ENCODE measurements at regions not wholly inside any gene's neighbourhood (a gene's known extent, or its start where the extent isn't known, plus 50 kb on each side); places are given as distances from the start of the nearest gene placed in this dataset.

DNA sequence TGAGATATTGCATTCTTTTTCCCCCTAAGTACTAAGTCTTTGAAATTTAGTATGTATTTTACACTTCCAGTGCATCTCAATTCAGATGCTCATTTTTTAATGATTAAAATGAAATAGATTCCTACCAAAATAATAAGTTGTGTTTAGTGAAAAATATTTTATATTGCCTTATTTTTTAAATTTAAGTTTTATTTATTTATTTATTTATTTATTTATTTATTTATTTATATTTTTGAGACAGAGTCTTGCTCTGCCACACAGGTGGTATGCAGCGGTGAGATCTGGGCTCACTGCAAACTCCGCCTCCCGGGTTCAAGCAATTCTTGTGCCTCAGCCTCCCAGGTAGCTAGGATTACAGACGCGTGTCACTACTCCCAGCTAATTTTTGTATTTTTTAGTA lies 95.5 kb downstream of the RPS24 start:
- CTCF ChIA-PET, result no interaction called here
- POLR2A ChIA-PET, result no interaction called here
- no peak for TF ChIP-seq ZNF384 (IDR thresholded peaks at IDR 0.05)
- TF ChIP-seq LEF1 (IDR thresholded peaks at IDR 0.05; ENCODE audit: borderline replicate concordance), result no peak
- no peak for TF ChIP-seq HDGF (IDR thresholded peaks at IDR 0.05; ENCODE audit: borderline replicate concordance)
- TF ChIP-seq BHLHE40 (IDR thresholded peaks at IDR 0.05; ENCODE audit: borderline replicate concordance), result no peak
- no peak for TF ChIP-seq TARDBP (IDR thresholded peaks at IDR 0.05)
- no peak for TF ChIP-seq L3MBTL2 (conservative IDR thresholded peaks at IDR 0.05)
- TF ChIP-seq ELF4 (IDR thresholded peaks at IDR 0.05), result no peak
- no peak for TF ChIP-seq FOXM1 (IDR thresholded peaks at IDR 0.05; ENCODE audit: borderline replicate concordance)
- no peak for TF ChIP-seq CTBP1 (IDR thresholded peaks at IDR 0.05; ENCODE audit: borderline replicate concordance)
- TF ChIP-seq ARNT (IDR thresholded peaks at IDR 0.05), result no peak
- no peak for TF ChIP-seq FOXK2 (IDR thresholded peaks at IDR 0.05)
- TF ChIP-seq, protein P1, sequence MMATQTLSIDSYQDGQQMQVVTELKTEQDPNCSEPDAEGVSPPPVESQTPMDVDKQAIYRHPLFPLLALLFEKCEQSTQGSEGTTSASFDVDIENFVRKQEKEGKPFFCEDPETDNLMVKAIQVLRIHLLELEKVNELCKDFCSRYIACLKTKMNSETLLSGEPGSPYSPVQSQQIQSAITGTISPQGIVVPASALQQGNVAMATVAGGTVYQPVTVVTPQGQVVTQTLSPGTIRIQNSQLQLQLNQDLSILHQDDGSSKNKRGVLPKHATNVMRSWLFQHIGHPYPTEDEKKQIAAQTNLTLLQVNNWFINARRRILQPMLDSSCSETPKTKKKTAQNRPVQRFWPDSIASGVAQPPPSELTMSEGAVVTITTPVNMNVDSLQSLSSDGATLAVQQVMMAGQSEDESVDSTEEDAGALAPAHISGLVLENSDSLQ (IDR thresholded peaks at IDR 0.05), result no peak
- no peak for TF ChIP-seq FOXA1 (IDR thresholded peaks at IDR 0.05)
- DNase-seq (ENCODE audit: extremely low spot score), result no peak

DNA sequence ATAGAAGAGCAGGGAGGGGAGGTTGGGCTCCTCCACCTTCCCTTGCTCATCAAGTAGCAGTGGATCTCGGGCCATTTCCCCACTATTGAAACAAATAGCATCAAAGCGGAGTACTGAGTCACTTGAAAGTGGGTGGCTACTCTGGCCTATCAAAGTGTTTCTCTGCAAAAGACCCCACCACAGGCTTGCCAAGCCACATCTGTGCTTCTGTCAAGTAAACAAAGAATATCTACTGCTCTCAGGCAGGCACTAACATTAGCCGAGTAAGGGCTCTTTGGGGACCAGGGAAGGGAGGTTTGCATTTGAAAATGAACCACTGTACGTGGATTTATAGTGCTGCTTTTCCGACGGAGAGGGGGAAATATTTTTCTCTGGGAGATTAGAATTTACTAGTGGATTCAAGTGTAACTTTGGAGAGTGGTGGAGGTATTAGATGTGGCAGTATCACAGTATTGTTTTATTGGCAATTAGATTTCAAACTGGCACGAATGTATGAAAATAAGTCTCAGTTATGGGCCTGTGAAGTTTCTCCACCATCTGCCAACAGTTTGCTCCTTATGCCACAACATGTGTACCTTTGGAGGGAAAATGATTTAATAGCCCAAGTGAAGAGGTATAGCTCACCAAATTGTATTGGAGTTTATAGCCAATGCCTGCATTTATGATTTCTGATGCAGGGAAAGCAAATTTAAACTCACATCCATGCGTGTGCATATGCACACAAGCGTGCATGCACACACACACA lies 97.5 kb downstream of the RPS24 start:
- DNase-seq (ENCODE audit: extremely low spot score), result no peak
- POLR2A ChIA-PET, result no interaction called here
- CTCF ChIA-PET, result no interaction called here
- TF ChIP-seq BHLHE40 (IDR thresholded peaks at IDR 0.05; ENCODE audit: borderline replicate concordance) (no peak), SP1 (IDR thresholded peaks at IDR 0.05) (no peak), L3MBTL2 (conservative IDR thresholded peaks at IDR 0.05) (no peak), FOXA1 (IDR thresholded peaks at IDR 0.05) (no peak), HDGF (IDR thresholded peaks at IDR 0.05; ENCODE audit: borderline replicate concordance) (no peak), LEF1 (IDR thresholded peaks at IDR 0.05; ENCODE audit: borderline replicate concordance) (no peak), TARDBP (IDR thresholded peaks at IDR 0.05) (no peak), FOXK2 (IDR thresholded peaks at IDR 0.05) (no peak), ARNT (IDR thresholded peaks at IDR 0.05) (no peak), ZNF384 (IDR thresholded peaks at IDR 0.05) (no peak), SUZ12 (IDR thresholded peaks at IDR 0.05) (no peak), CTBP1 (IDR thresholded peaks at IDR 0.05; ENCODE audit: borderline replicate concordance) (no peak), ELF4 (IDR thresholded peaks at IDR 0.05) (no peak), NFRKB (IDR thresholded peaks at IDR 0.05) (no peak), FOXM1 (IDR thresholded peaks at IDR 0.05; ENCODE audit: borderline replicate concordance) (no peak)
- TF ChIP-seq, protein P1 (IDR thresholded peaks at IDR 0.05), result no peak

DNA sequence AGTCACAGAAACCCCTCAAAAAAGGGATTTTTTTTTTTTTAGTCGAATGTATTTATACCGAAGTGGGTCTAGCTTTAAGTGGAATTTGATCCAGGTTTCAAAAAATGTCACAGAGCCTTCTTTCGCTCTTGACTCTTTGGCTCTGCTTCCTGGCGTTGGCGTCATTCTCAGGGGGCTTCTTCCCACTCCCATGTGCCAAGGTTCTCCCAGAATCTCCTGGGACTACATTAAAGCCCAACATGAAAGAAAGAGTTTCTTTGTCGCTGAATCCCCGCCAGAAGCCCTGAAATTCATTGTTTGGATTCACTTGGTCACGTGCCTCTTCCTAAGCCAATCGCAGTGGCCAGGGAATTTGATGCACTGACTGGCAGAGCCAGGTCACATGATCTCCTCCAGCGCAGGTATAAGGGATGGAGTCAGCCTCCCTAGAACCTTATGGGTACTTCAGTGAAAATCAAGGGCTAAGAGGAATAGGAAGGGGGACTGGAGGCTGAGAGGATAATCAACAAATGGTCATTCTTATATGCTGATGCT lies 101.2 kb downstream of the RPS24 start:
- DNase-seq (ENCODE audit: extremely low spot score), result no peak
- ChIA-PET POLR2A (no interaction called here), CTCF (no interaction called here)
- no peak for TF ChIP-seq NFRKB (IDR thresholded peaks at IDR 0.05)
- no peak for TF ChIP-seq FOXK2 (IDR thresholded peaks at IDR 0.05)
- TF ChIP-seq ZNF384 (IDR thresholded peaks at IDR 0.05), result no peak
- TF ChIP-seq ARNT (IDR thresholded peaks at IDR 0.05), result no peak
- TF ChIP-seq L3MBTL2 (conservative IDR thresholded peaks at IDR 0.05), result no peak
- no peak for TF ChIP-seq FOXM1 (IDR thresholded peaks at IDR 0.05; ENCODE audit: borderline replicate concordance)
- TF ChIP-seq LEF1 (IDR thresholded peaks at IDR 0.05; ENCODE audit: borderline replicate concordance), result no peak
- no peak for TF ChIP-seq BHLHE40 (IDR thresholded peaks at IDR 0.05; ENCODE audit: borderline replicate concordance)
- TF ChIP-seq SUZ12 (IDR thresholded peaks at IDR 0.05), result no peak
- no peak for TF ChIP-seq SP1 (IDR thresholded peaks at IDR 0.05)
- TF ChIP-seq ELF4 (IDR thresholded peaks at IDR 0.05), result no peak
- TF ChIP-seq, protein P1 (IDR thresholded peaks at IDR 0.05), result no peak

DNA sequence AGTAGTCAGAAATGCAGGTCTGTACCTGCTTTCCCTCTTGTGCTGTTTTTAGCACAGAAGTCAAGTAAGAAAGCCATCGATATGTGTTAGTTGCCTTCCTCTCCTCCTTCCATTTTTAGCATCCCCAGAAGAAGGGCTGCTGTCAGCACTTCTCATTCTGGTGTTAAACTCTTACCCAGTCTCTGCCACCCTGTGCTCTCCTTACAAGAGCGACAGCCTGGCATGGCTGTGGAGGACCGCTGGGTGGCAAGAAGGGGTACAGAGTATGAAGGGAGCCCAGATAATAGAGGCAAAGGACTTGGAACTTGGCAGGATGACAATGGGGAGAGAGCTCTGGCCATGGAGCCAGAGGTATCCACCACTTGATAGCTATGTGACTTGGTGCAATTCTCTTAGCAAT lies 103.5 kb downstream of the RPS24 start:
- TF ChIP-seq ARNT (IDR thresholded peaks at IDR 0.05) (no peak), ZNF384 (IDR thresholded peaks at IDR 0.05) (no peak), HDGF (IDR thresholded peaks at IDR 0.05; ENCODE audit: borderline replicate concordance) (no peak), FOXA1 (IDR thresholded peaks at IDR 0.05) (no peak), LEF1 (IDR thresholded peaks at IDR 0.05; ENCODE audit: borderline replicate concordance) (no peak), SP1 (IDR thresholded peaks at IDR 0.05) (no peak), NFRKB (IDR thresholded peaks at IDR 0.05) (no peak), L3MBTL2 (conservative IDR thresholded peaks at IDR 0.05) (no peak), CTBP1 (IDR thresholded peaks at IDR 0.05; ENCODE audit: borderline replicate concordance) (no peak), TARDBP (IDR thresholded peaks at IDR 0.05) (no peak), FOXK2 (IDR thresholded peaks at IDR 0.05) (no peak), ELF4 (IDR thresholded peaks at IDR 0.05) (no peak), SUZ12 (IDR thresholded peaks at IDR 0.05) (no peak), BHLHE40 (IDR thresholded peaks at IDR 0.05; ENCODE audit: borderline replicate concordance) (no peak), FOXM1 (IDR thresholded peaks at IDR 0.05; ENCODE audit: borderline replicate concordance) (no peak)
- TF ChIP-seq, protein P1 (IDR thresholded peaks at IDR 0.05), result no peak
- ChIA-PET CTCF (no interaction called here), POLR2A (no interaction called here)
- no peak for DNase-seq (ENCODE audit: extremely low spot score)

DNA sequence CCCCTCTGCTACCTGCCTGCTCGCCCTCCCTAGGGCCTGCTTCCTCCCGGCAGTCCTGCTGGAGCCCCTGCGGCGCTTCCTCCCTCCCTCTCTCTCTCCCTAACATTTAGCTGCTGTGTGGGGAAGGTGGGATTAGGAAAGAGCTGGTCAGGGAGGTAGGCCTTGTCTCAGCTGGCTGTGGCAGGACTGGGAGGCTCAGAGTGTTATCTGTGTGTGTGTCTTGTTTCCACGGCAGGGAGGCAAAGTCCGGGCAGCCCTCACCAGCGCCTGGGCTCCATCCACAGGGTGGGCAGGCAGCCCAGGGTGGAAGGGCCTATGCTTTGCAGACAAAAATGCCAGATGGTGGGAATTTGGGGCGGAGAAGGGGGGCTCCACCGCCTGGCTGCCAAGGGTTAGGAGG lies 105.7 kb downstream of the RPS24 start:
- no peak for DNase-seq (ENCODE audit: extremely low spot score)
- no peak for TF ChIP-seq ARNT (IDR thresholded peaks at IDR 0.05)
- TF ChIP-seq HDGF (IDR thresholded peaks at IDR 0.05; ENCODE audit: borderline replicate concordance), result no peak
- TF ChIP-seq LEF1 (IDR thresholded peaks at IDR 0.05; ENCODE audit: borderline replicate concordance), result no peak
- no peak for TF ChIP-seq SUZ12 (IDR thresholded peaks at IDR 0.05)
- CTCF ChIA-PET, result interaction anchor here (0.5 kb wide), 1 partner anchor 9 kb away, joined by 3 read pairs; no protein-coding TSS in a partner anchor

More for the DNA sequence above, 105.7 kb downstream of the RPS24 start:
- POLR2A ChIA-PET, result no interaction called here

All from HEK293T (cell line).